PFSK-1 (cell line): ENCODE measurements at regions not wholly inside any gene's neighbourhood (a gene's known extent, or its start where the extent isn't known, plus 50 kb on each side); places are given as distances from the start of the nearest gene placed in this dataset.

Experiments
- FOXP2 ChIP-seq: optimal IDR thresholded peaks from 2 replicates; pipeline ENCODE3; 2011; ENCODE audit warnings: borderline replicate concordance, control low read depth, inconsistent platforms; ENCODE audit not compliant: insufficient read depth; ENCODE audit errors: extremely low read length, extremely low read depth
- POLR2AphosphoS5 ChIP-seq: IDR thresholded peaks from 2 replicates; pipeline ENCODE4 v1.6.1; 2012; ENCODE audit warnings: low read depth, mild to moderate bottlenecking, control low read depth, low read length, moderate library complexity
- SIN3A ChIP-seq: IDR thresholded peaks from 2 replicates; pipeline ENCODE4 v1.6.1; 2012; ENCODE audit warnings: mild to moderate bottlenecking, low read length, moderate library complexity, borderline replicate concordance; ENCODE audit not compliant: insufficient read depth
- TAF1 ChIP-seq: IDR thresholded peaks from 2 replicates; pipeline ENCODE4 v1.6.1; 2012; ENCODE audit warnings: low read length, control low read depth, borderline replicate concordance; ENCODE audit not compliant: insufficient read depth
- TF ChIP-seq, protein P1 (sequence below), 2 experiments: IDR thresholded peaks; 2 replicates each; pipeline versions ENCODE4 v1.6.1 to v1.8.0; 2011 to 2012; ENCODE audit warnings: low read depth in 2 of 2, low read length in 2 of 2, control low read depth in 1 of 2, inconsistent platforms in 1 of 2, mild to moderate bottlenecking in 1 of 2, moderate library complexity in 1 of 2; ENCODE audit not compliant: insufficient read depth in 1 of 2

DNA sequence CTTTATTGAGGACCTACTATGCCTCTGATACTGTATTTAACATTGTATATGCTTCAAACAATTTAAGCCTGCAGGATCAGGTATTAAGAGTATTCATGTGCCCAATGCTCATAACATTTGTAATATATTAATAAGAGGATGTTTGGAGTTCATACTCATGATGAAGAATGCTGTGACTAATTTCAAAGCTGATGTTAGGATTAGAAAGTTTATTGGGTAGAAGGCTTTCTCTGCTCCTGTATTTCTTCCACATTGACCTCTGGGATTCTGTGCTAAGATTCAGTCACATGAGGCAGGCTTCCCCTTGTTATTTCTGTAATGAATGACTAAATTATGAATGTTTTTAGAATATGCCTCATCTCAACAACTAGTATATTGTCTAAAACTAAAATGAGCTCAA, 456.4 kb downstream of the NFIB start:
- no peak for TF ChIP-seq SIN3A
- TF ChIP-seq, protein P1, sequence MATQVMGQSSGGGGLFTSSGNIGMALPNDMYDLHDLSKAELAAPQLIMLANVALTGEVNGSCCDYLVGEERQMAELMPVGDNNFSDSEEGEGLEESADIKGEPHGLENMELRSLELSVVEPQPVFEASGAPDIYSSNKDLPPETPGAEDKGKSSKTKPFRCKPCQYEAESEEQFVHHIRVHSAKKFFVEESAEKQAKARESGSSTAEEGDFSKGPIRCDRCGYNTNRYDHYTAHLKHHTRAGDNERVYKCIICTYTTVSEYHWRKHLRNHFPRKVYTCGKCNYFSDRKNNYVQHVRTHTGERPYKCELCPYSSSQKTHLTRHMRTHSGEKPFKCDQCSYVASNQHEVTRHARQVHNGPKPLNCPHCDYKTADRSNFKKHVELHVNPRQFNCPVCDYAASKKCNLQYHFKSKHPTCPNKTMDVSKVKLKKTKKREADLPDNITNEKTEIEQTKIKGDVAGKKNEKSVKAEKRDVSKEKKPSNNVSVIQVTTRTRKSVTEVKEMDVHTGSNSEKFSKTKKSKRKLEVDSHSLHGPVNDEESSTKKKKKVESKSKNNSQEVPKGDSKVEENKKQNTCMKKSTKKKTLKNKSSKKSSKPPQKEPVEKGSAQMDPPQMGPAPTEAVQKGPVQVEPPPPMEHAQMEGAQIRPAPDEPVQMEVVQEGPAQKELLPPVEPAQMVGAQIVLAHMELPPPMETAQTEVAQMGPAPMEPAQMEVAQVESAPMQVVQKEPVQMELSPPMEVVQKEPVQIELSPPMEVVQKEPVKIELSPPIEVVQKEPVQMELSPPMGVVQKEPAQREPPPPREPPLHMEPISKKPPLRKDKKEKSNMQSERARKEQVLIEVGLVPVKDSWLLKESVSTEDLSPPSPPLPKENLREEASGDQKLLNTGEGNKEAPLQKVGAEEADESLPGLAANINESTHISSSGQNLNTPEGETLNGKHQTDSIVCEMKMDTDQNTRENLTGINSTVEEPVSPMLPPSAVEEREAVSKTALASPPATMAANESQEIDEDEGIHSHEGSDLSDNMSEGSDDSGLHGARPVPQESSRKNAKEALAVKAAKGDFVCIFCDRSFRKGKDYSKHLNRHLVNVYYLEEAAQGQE (IDR thresholded peaks at IDR 0.05; ENCODE audit: insufficient read depth in 1 of 2, low read depth in 2 of 2, low read length in 2 of 2) = no peak
- no peak for TF ChIP-seq FOXP2
- TF ChIP-seq TAF1 = no peak
- no peak for TF ChIP-seq POLR2AphosphoS5

DNA sequence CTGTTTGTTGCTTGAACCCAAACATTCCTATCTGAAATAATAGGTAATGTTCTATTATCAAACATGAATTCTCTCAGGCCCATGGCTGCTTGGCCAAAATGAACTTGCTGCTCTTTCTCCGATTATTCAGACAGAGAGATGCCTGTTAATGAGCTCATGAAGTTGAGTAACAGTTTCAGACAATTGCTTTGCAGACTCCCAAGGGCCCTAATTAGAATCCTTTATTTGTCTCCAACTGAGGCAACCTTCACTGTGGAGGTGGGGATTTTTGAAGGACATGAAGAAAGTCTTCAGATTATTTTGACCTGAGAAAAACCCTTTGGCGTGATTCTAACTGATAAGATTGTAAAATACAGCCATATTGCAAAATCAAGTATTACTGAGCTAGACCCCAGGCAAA, 466.7 kb downstream of the NFIB start:
- TF ChIP-seq FOXP2 = no peak

DNA sequence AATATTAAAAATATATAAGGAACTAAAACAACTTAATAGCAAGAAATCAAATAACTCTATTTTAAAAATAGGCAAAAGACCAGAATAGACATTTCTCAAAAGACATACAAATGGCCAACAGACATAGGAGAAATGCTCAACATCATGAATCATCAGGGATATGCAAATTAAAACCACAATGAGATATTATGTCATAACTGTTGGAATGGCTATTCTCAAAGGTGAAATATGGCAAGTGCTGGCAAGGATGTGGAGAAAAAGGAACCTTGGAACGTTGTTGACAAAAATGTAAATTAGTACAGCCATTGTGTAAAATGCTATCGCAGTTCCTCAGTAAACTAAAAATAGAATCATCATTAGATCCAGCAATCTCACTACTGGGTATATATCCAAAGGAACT, 468.5 kb downstream of the NFIB start:
- TF ChIP-seq TAF1 = no peak
- no peak for TF ChIP-seq FOXP2

DNA sequence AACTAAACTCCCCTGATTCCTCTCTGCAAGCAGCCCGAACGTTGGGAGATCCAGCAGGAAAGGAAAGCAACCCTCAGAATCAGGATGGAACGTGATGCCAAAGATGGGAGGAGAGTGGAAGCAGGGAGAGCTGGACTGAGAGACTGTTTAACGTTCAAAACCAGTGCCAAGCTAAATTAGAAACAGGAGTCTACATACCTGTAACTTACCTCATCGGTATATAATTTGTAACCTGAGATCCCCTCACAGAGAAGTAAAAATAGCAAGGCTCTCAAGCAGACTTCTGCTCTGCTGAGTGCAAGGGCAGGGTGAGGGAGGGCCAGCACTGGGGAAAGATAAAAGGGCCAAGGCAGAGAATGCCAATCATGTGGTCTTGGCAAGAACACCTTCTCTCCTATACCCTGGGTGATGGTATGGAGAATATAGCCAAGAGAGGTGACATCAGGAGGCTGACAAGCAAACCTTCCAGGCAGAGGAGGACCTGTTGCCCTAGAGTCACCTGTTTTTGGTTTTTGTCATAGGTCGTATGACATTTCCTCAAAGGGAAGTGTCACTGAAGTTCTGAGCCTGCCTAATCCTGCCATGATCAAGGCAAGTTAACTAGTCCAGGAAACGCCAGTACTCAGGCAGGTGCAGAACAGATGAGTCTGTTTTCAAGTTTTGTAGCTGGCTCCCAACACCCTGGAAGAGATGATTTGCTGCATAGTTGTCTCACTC, 472.0 kb downstream of the NFIB start:
- no peak for TF ChIP-seq TAF1
- TF ChIP-seq, protein P1 (IDR thresholded peaks at IDR 0.05; ENCODE audit: insufficient read depth in 1 of 2, low read depth in 2 of 2, low read length in 2 of 2) = no peak
- TF ChIP-seq POLR2AphosphoS5 = no peak
- TF ChIP-seq SIN3A = no peak
- no peak for TF ChIP-seq FOXP2

DNA sequence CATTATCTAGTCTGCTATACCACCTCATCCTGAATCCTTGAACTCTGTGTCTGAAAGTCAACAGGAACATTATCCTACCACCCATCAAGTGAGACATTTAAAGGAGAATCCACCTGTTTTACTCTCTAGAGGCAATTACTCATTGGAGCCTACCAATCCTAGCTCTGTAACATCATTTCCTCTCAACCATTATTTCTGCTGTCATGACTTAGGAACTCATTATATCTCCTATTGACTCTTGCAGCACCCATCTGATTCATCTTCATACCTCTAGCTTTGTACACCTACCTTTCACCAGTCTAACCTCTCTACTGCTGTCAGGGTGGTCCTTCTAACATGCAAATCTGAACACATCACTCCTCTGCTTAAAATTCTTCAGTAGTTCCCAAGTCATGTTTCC, 481.5 kb downstream of the NFIB start:
- TF ChIP-seq TAF1 (no peak), SIN3A (no peak), POLR2AphosphoS5 (no peak), FOXP2 (no peak)
- TF ChIP-seq, protein P1 (IDR thresholded peaks at IDR 0.05; ENCODE audit: insufficient read depth in 1 of 2, low read depth in 2 of 2, low read length in 2 of 2) = no peak

DNA sequence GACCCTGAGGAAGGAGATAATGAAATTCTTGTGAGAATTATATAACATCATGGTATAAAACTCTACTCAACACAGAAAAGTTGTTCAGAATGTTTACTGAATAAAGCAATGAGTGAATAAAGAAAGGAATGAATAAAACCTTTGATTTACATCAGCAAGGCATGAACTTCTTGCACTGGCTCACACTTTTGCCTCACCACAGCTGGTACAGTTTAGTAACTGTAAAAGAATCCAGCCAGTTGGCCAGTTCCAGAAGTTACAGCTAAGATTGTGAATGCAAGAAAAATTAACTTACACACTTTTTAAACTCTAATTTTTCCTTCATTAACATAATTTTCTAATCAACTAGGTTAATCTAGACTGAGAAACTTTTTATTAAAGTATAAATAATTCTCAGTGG, 490.9 kb downstream of the NFIB start:
- TF ChIP-seq POLR2AphosphoS5 = no peak
- no peak for TF ChIP-seq SIN3A
- TF ChIP-seq, protein P1 (IDR thresholded peaks at IDR 0.05; ENCODE audit: insufficient read depth in 1 of 2, low read depth in 2 of 2, low read length in 2 of 2) = no peak
- TF ChIP-seq FOXP2 = no peak
- TF ChIP-seq TAF1 = no peak
